Endothelial cell (in vitro differentiated cells): ENCODE measurements at regions not wholly inside any gene's neighbourhood (a gene's known extent, or its start where the extent isn't known, plus 50 kb on each side); places are given as distances from the start of the nearest gene placed in this dataset.

Experiments
- DNase-seq: peaks from one replicate; pipeline ENCODE4 v3.0.0; 2021; ENCODE audit warnings: low spot score
- H3K27ac Mint-ChIP-seq: one replicate; pipeline ENCODE4 v1.8.0; 2021; ENCODE audit warnings: mixed read lengths, inconsistent platforms; ENCODE audit not compliant: unreplicated experiment
- H3K27me3 Mint-ChIP-seq: one replicate; pipeline ENCODE4 v1.8.0; 2021; ENCODE audit warnings: mild to moderate bottlenecking, moderate library complexity, mixed read lengths, inconsistent platforms; ENCODE audit not compliant: unreplicated experiment
- H3K36me3 Mint-ChIP-seq: one replicate; pipeline ENCODE4 v1.8.0; 2021; ENCODE audit warnings: mild to moderate bottlenecking, low read depth, mixed read lengths, inconsistent platforms; ENCODE audit not compliant: unreplicated experiment
- H3K4me1 Mint-ChIP-seq: one replicate; pipeline ENCODE4 v1.8.0; 2021; ENCODE audit warnings: mild to moderate bottlenecking, mixed read lengths, inconsistent platforms; ENCODE audit not compliant: unreplicated experiment
- H3K4me3 Mint-ChIP-seq: one replicate; pipeline ENCODE4 v1.8.0; 2021; ENCODE audit warnings: mild to moderate bottlenecking, mixed read lengths, inconsistent platforms; ENCODE audit not compliant: unreplicated experiment
- H3K9me3 Mint-ChIP-seq: one replicate; pipeline ENCODE4 v1.8.0; 2021; ENCODE audit warnings: mixed read lengths, inconsistent platforms; ENCODE audit not compliant: unreplicated experiment
- TF ChIP-seq, protein P1 (sequence below): fragments of 200-600 bp; sonication (generic); IDR thresholded peaks from one replicate; pipeline ENCODE4 v1.5.0; 2021; ENCODE audit warnings: antibody characterized with exemption; ENCODE audit not compliant: unreplicated experiment

DNA sequence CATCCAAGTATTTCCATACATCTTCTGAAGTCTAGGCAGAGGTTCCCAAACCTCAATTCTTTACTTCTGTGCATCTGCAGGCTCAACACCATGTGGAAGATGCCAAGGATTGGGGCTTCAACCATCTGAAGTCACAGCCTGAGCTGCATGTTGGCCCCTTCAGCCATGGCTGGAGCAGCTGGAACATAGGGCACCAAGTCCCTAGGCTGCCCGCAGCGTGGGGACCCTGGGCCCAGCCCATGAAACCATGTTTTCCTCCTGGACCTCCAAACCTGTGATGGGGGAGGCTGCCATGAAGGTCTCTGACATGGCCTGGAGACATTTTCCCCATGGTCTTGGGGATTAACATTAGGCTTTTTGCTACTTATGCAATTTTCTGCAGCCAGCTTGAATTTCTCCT is 729.8 kb downstream of the KCNT2 start:
- Mint-ChIP-seq H3K27me3 (no peaks in the 10 kb centered on the region), H3K36me3 (no peaks in the 10 kb centered on the region), H3K27ac (no peak overlapping the region), H3K9me3 (no peaks in the 10 kb centered on the region), H3K4me3 (no peak overlapping the region), H3K4me1 (no peaks in the 10 kb centered on the region)
- TF ChIP-seq, protein P1, sequence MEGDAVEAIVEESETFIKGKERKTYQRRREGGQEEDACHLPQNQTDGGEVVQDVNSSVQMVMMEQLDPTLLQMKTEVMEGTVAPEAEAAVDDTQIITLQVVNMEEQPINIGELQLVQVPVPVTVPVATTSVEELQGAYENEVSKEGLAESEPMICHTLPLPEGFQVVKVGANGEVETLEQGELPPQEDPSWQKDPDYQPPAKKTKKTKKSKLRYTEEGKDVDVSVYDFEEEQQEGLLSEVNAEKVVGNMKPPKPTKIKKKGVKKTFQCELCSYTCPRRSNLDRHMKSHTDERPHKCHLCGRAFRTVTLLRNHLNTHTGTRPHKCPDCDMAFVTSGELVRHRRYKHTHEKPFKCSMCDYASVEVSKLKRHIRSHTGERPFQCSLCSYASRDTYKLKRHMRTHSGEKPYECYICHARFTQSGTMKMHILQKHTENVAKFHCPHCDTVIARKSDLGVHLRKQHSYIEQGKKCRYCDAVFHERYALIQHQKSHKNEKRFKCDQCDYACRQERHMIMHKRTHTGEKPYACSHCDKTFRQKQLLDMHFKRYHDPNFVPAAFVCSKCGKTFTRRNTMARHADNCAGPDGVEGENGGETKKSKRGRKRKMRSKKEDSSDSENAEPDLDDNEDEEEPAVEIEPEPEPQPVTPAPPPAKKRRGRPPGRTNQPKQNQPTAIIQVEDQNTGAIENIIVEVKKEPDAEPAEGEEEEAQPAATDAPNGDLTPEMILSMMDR = no peak
- DNase-seq = no peak

DNA sequence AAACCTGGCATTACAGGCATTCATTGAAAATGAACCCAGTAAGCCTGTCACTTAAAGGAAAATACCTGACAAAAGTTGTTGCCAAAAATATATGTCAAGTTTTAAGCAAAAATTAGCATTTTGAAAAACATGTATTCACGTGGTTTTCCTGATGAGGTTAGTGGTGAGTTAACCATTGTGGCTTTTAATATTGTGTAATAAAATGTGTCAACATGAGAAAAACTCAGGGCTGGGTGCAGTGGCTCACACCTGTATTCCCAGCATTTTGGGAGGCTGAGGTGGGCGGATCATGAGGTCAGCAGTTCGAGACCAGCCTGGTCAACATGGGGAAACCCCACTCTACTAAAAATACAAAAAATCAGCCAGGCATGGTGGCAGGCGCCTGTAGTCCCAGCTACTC is 731.4 kb downstream of the KCNT2 start:
- H3K36me3 Mint-ChIP-seq = no peaks in the 10 kb centered on the region
- H3K27ac Mint-ChIP-seq = no peak overlapping the region
- no peaks in the 10 kb centered on the region for H3K27me3 Mint-ChIP-seq
- H3K9me3 Mint-ChIP-seq = no peaks in the 10 kb centered on the region
- DNase-seq = no peak
- no peak overlapping the region for H3K4me3 Mint-ChIP-seq
- TF ChIP-seq, protein P1 = no peak
- no peaks in the 10 kb centered on the region for H3K4me1 Mint-ChIP-seq

DNA sequence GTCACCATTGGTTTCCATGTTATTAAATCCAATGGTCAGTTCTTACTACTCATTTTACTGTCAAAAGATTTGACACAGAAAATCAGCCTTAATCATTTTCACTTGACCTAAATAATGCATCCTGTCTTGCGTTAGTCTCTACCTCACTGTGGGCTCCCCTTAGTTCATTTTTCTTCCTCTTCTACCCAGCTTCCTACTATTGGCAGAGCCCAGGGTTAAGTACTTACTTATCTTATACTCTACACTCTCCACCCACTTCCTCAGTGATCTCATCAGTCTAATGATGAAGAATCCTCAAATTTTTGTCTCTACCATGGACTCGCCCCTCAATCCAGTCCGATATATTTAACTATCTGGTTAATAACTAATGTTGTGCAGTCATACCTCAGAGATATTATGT is 735.9 kb downstream of the KCNT2 start:
- no peaks in the 10 kb centered on the region for H3K4me1 Mint-ChIP-seq

DNA sequence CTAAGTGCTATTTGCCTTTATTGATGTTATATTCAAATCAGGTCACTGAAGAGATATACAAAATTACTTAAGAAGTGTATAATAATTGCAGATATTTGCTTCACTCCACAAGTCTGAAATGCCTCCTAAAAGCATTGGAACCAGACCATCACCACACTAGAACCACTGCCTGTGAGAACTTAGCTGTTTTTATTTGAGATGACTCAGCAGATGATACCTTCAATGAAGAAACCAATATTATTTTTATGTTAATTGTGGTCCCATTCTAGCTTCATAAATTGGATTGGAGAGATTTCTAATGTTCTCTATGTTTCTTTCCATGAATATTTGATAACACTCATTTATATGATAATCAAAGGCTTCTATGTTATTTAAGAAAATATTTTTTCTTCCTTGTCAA is 740.6 kb downstream of the KCNT2 start:
- TF ChIP-seq, protein P1 = no peak
- Mint-ChIP-seq H3K27ac (no peak overlapping the region), H3K27me3 (no peaks in the 10 kb centered on the region), H3K36me3 (no peaks in the 10 kb centered on the region), H3K4me1 (no peaks in the 10 kb centered on the region), H3K4me3 (no peak overlapping the region), H3K9me3 (no peaks in the 10 kb centered on the region)
- no peak for DNase-seq

More for the DNA sequence above, 735.9 kb downstream of the KCNT2 start:
- no peak for DNase-seq
- H3K4me3 Mint-ChIP-seq = no peak overlapping the region
- H3K27ac Mint-ChIP-seq = no peak overlapping the region
- H3K27me3 Mint-ChIP-seq = no peaks in the 10 kb centered on the region
- H3K9me3 Mint-ChIP-seq = no peaks in the 10 kb centered on the region
- no peaks in the 10 kb centered on the region for H3K36me3 Mint-ChIP-seq
- TF ChIP-seq, protein P1 = no peak

DNA sequence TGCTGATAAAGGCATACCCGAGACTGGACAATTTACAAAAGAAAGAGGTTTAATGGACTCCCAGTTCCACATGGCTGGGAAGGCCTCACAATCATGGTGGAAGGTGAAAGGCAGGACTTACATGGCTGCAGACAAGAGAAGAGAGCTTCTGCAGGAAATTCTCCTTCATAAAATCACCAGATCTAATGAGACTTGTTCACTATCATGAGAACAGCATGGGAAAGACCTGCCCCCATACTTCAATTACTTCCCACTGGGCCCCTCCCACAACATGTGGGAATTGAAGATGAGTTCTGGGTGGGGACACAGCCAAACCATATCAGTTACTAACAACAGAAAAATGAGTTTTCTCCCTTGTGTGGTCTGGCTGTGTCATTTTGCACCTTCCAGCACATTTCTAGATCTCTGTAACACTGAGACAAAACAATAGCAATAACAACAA is 741.4 kb downstream of the KCNT2 start:
- H3K27me3 Mint-ChIP-seq = no peaks in the 10 kb centered on the region
- no peak overlapping the region for H3K4me3 Mint-ChIP-seq
- TF ChIP-seq, protein P1 = no peak
- H3K4me1 Mint-ChIP-seq = no peaks in the 10 kb centered on the region
- H3K36me3 Mint-ChIP-seq = no peaks in the 10 kb centered on the region
- DNase-seq = no peak
- H3K27ac Mint-ChIP-seq = no peak overlapping the region
- H3K9me3 Mint-ChIP-seq = no peaks in the 10 kb centered on the region
